Right atrium auricular region (tissue), 2 donors: ENCODE measurements at regions not wholly inside any gene's neighbourhood (a gene's known extent, or its start where the extent isn't known, plus 50 kb on each side); places are given as distances from the start of the nearest gene placed in this dataset.

ENCODE experiments used
- DNase-seq: peaks from one replicate; pipeline ENCODE4 v3.0.0-alpha.2; 2019; ENCODE audit warnings: low spot score
- H3K27ac ChIP-seq, 2 donors: fragments of 200-600 bp; sonication (generic); 1 replicate in 1 of 2; 2 replicates in 1 of 2; pipeline ENCODE4 v1.5.1; 2016 to 2019
- H3K27me3 ChIP-seq, 2 donors: fragments of 200-600 bp; sonication (generic); one replicate each; pipeline versions ENCODE4 v1.5.1 to v1.6.0; 2017 to 2019
- H3K36me3 ChIP-seq: fragments of 200-600 bp; sonication (generic); one replicate; pipeline ENCODE4 v1.5.1; 2016
- H3K4me1 ChIP-seq, 2 donors: fragments of 200-600 bp; sonication (generic); one replicate each; pipeline versions ENCODE4 v1.5.1 to v1.6.0; 2017 to 2019
- H3K4me3 ChIP-seq, 2 donors: fragments of 200-600 bp; sonication (generic); 1 replicate in 1 of 2; 2 replicates in 1 of 2; pipeline ENCODE4 v1.5.1; 2017 to 2019; ENCODE audit warnings: mild to moderate bottlenecking in 1 of 2, moderate library complexity in 1 of 2
- H3K9me3 ChIP-seq, 2 donors: fragments of 200-600 bp; sonication (generic); one replicate each; pipeline ENCODE4 v1.5.1; 2019
- TF ChIP-seq, protein P1 (sequence below), 2 donors: fragments of 200-600 bp; sonication (generic); IDR thresholded peaks; one replicate each; pipeline ENCODE4 v1.5.1; 2019; ENCODE audit warnings: antibody characterized with exemption in 2 of 2

DNA sequence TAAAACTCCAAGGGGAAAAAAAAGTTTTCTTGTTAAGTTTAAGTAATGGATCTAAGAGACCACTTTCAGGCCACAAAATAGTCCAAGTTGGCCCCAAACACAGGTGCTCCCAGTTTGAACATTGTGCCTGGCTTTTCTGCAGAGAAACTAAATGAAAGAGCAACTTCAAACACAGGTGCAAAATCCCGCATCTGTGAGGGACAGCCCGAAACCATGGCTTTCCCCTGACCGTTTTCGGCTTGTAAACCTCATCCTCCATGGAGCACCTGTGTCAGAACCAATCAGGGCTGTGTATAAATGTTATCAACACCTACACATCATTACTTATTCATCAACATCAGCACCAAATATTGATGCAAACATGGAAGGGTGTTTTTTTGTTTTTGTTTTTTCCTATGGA is 126.8 kb upstream of the OBI1 start:
- Histone ChIP-seq H3K36me3 (no peaks in the 10 kb centered on the region), H3K4me1 (no peaks in the 10 kb centered on the region), H3K9me3 (no peaks in the 10 kb centered on the region), H3K27me3 (no peaks in the 10 kb centered on the region), H3K4me3 (no peak overlapping the region), H3K27ac (no peak overlapping the region)
- no peak for DNase-seq
- TF ChIP-seq, protein P1, sequence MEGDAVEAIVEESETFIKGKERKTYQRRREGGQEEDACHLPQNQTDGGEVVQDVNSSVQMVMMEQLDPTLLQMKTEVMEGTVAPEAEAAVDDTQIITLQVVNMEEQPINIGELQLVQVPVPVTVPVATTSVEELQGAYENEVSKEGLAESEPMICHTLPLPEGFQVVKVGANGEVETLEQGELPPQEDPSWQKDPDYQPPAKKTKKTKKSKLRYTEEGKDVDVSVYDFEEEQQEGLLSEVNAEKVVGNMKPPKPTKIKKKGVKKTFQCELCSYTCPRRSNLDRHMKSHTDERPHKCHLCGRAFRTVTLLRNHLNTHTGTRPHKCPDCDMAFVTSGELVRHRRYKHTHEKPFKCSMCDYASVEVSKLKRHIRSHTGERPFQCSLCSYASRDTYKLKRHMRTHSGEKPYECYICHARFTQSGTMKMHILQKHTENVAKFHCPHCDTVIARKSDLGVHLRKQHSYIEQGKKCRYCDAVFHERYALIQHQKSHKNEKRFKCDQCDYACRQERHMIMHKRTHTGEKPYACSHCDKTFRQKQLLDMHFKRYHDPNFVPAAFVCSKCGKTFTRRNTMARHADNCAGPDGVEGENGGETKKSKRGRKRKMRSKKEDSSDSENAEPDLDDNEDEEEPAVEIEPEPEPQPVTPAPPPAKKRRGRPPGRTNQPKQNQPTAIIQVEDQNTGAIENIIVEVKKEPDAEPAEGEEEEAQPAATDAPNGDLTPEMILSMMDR (IDR thresholded peaks at IDR 0.05) = no peak

DNA sequence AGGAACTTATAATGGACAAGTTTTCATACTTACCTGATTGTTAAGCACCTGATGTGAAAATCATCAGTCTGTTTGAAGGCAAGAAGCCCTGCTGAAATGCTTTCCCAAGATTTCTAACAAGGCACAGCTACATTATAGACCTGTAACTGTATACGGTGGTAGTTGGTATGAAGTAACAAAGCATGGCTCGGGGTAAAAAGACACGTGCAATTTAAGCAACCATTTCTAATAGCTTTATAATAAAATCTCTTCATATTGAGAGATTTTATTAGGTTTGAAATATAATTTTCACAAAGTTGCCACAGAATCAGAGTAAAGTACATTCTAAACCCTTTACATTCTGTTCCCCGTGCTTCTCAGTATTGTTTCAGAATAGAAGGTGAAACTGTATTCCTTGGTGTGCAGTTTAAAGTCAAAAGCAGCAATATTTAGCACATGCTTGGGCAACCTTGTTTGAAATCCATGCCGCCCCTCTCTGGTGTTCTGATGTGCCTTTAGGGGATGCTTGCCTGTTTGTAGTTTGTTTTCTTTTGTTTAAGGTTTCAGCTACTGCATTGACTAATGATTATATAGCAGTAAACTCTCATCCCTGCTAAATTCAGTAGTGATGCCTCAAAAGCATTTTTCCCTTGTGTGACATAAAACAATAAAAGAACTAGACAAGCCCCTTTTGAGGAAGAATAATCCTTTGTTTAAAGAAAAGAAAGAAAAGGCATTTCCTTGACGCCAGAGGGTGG is 125.2 kb upstream of the OBI1 start:
- TF ChIP-seq, protein P1 (IDR thresholded peaks at IDR 0.05) = no peak
- no peaks in the 10 kb centered on the region for H3K27me3 ChIP-seq
- H3K4me1 ChIP-seq = no peaks in the 10 kb centered on the region
- no peaks in the 10 kb centered on the region for H3K9me3 ChIP-seq
- no peaks in the 10 kb centered on the region for H3K36me3 ChIP-seq
- no peak for DNase-seq
- H3K27ac ChIP-seq = no peak overlapping the region
- H3K4me3 ChIP-seq = no peak overlapping the region

DNA sequence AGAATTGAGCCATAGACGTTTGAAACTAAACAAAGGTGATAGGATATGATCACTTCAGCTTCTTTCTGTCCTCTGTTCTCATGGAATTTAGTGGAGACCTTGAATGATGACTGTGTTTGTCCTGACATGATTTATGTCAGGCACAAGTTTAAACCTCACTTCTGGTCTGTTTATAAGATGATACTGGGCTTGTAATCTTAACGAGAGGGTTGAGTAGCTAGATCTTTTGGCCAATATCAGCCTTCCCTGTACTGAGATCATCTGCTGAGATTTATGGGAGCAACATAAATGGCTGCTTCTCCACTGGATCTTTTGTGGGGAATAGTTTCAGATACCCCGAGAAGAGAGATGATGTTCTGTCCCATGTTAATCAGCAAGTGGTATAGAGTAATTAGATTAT is 121.8 kb upstream of the OBI1 start:
- no peak for DNase-seq
- Histone ChIP-seq H3K4me1 (no peaks in the 10 kb centered on the region), H3K9me3 (no peaks in the 10 kb centered on the region), H3K4me3 (no peak overlapping the region), H3K36me3 (no peaks in the 10 kb centered on the region), H3K27ac (no peak overlapping the region), H3K27me3 (no peaks in the 10 kb centered on the region)
- TF ChIP-seq, protein P1 (IDR thresholded peaks at IDR 0.05) = no peak

DNA sequence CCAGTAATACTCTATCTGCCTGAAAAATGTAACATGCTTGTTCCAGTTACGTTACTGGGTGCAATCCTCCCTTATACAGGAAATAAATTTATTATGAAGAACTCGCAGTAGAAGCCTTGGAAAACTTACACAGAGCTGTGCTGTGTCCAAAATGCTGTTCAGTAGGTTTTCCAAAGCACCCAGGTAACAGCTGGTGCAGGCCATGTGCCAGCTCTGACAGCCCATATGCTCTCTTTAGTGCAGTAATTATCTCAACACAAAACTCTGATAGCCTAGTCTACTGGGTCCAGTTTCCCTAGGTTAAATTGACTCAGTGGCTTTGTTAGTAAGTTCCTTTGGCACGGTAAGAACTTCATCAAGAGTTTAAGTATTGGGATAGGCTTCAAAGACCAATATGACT is 120.7 kb upstream of the OBI1 start:
- Histone ChIP-seq H3K27ac (no peak overlapping the region), H3K4me1 (no peaks in the 10 kb centered on the region), H3K36me3 (no peaks in the 10 kb centered on the region), H3K27me3 (no peaks in the 10 kb centered on the region), H3K4me3 (no peak overlapping the region), H3K9me3 (no peaks in the 10 kb centered on the region)
- DNase-seq = no peak
- TF ChIP-seq, protein P1 (IDR thresholded peaks at IDR 0.05) = no peak

DNA sequence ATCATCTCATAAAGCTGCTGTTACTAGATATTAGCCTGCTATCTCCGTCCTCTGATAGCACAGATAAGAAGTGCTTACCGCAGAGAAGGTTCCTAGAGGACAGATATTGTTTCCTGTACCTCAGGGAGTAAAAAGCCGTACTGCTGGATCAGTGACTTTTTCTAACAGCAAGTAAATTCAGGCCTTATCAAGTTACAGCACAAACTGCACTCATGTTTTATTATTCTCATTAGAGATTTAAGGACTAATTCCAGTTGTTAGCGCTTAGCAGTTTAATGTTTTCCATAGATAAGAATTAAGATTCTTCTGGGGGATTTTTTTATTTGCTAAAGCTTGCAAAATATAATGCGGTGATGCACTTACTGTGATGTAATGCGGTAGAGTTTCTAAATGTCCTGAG is 119.0 kb upstream of the OBI1 start:
- Histone ChIP-seq H3K4me1 (no peaks in the 10 kb centered on the region), H3K4me3 (no peak overlapping the region), H3K9me3 (no peaks in the 10 kb centered on the region), H3K27me3 (no peaks in the 10 kb centered on the region), H3K36me3 (no peaks in the 10 kb centered on the region), H3K27ac (no peak overlapping the region)
- TF ChIP-seq, protein P1 (IDR thresholded peaks at IDR 0.05) = no peak
- DNase-seq = no peak

DNA sequence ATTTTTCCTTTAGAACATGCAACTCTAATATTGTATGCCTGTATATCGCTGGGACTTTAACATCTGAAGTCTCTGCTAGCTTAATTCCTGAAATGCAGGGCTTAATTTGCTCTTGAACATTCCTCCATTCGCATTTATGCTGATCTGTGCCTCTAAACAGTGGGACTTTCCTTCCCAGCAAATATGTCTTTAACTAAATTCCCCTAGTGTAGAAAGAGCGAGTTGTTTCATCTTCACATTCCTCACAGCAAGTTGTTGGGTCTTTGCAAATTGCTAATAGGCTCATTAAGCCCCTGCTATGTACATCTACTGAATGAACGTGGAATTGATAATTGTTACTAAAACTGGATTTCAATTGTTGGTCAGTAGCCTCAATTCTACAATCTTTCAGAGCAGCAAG is 118.4 kb upstream of the OBI1 start:
- DNase-seq = no peak
- TF ChIP-seq, protein P1 (IDR thresholded peaks at IDR 0.05) = no peak
- H3K9me3 ChIP-seq = no peaks in the 10 kb centered on the region
- H3K4me1 ChIP-seq = no peaks in the 10 kb centered on the region
- H3K27ac ChIP-seq = no peak overlapping the region
- H3K4me3 ChIP-seq = no peak overlapping the region
- no peaks in the 10 kb centered on the region for H3K27me3 ChIP-seq
- no peaks in the 10 kb centered on the region for H3K36me3 ChIP-seq
